AG04449 (cell line): ENCODE measurements at regions not wholly inside any gene's neighbourhood (a gene's known extent, or its start where the extent isn't known, plus 50 kb on each side); places are given as distances from the start of the nearest gene placed in this dataset.

Source experiments
- CTCF ChIA-PET: fragments of 350-600 bp; formaldehyde crosslinking; extraction: SDS; loops from one replicate; lab custom pipeline; 2021; ENCODE audit warnings: antibody characterized with exemption; lab: Yijun Ruan, JAX
- POLR2A ChIA-PET: fragments of 400-600, 350-600 bp; formaldehyde crosslinking; extraction: SDS; loops from one replicate; lab custom pipeline; 2020; ENCODE audit warnings: antibody characterized with exemption, inconsistent platforms; lab: Yijun Ruan, JAX
- DNase-seq: peaks from one replicate; pipeline ENCODE4 v3.0.0-alpha.2; 2010; ENCODE audit warnings: low read depth, low spot score
- H3K4me3 ChIP-seq: 2 replicates; pipeline ENCODE4 v1.5.1; 2011; ENCODE audit warnings: low read depth, mild to moderate bottlenecking, control low read depth, low read length
- TF ChIP-seq, protein P1 (sequence below): IDR thresholded peaks from one replicate; pipeline ENCODE4 v1.5.1; 2011; ENCODE audit warnings: mild to moderate bottlenecking, moderate library complexity, low read length, control low read depth, inconsistent platforms; ENCODE audit not compliant: insufficient read depth; ENCODE audit errors: missing control alignments

DNA sequence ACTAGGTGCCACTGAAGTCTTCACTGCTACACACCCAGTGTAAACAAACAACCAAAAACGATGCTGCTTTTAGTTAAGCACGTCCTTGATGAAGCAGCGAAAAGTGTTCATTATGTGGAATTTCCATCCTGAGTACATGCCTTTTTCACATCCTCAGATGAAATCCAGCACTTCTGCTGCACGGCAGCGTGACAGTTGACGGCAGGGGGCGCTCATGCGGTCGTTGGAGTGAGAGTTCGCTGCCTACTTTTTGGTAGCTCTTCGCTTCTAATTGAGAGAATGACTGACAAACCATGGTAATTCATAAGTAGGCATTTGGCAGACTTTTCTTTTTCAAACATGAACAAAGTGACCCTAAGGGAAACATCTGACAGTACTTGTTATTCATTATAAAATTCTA lies 1124.9 kb downstream of the EFNB2 start:
- CTCF ChIA-PET: interaction anchor here (0.8 to 1.4 kb wide), 6 partner anchors 10 to 1120 kb away, joined by 3 to 5 read pairs (median 3); no protein-coding TSS in a partner anchor
- DNase-seq: no peak
- H3K4me3 ChIP-seq: no peak overlapping the region
- TF ChIP-seq, protein P1, sequence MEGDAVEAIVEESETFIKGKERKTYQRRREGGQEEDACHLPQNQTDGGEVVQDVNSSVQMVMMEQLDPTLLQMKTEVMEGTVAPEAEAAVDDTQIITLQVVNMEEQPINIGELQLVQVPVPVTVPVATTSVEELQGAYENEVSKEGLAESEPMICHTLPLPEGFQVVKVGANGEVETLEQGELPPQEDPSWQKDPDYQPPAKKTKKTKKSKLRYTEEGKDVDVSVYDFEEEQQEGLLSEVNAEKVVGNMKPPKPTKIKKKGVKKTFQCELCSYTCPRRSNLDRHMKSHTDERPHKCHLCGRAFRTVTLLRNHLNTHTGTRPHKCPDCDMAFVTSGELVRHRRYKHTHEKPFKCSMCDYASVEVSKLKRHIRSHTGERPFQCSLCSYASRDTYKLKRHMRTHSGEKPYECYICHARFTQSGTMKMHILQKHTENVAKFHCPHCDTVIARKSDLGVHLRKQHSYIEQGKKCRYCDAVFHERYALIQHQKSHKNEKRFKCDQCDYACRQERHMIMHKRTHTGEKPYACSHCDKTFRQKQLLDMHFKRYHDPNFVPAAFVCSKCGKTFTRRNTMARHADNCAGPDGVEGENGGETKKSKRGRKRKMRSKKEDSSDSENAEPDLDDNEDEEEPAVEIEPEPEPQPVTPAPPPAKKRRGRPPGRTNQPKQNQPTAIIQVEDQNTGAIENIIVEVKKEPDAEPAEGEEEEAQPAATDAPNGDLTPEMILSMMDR: peak; percentile 40
- POLR2A ChIA-PET: no interaction called here

DNA sequence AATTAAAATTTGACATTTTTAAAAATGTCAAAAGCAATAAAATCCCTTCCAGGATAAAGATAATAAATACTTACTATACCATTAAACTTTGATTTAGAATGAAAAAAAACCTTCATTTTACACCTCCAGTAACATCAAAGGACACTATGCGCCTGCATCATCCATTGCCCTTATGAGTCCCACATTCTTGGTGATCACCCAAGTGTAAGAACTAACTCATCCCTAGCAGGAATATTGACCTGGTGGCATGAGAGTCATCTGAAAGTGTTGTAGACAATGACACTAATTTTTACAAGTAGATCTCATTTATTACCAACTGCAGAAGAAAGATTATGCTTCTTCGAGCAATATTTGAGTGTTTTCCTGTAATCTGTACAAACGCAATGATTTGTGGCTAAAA lies 1128.9 kb downstream of the EFNB2 start:
- TF ChIP-seq, protein P1: no peak
- CTCF ChIA-PET: no interaction called here
- POLR2A ChIA-PET: no interaction called here
- DNase-seq: no peak
- no peak overlapping the region for H3K4me3 ChIP-seq

DNA sequence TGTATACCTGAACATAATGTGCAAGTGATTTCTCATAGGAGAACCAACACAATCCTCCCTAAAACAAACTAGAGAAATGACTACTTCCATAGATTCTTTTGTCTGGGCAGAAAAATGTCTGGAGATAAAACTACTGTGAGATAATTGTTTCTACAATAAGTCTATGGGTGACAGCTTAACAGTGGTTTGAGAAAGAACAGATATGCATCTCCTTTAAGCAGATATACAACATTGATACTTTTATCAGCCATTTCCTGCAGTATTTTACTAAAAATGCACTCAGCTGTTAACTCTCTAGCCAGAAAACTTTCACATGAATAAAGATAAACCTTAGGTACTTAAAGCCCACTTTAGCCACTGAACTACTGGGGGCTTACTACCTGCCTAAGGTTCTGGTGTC lies 1132.4 kb downstream of the EFNB2 start:
- no peak for DNase-seq
- ChIA-PET CTCF (no interaction called here), POLR2A (no interaction called here)
- TF ChIP-seq, protein P1: no peak
- H3K4me3 ChIP-seq: no peak overlapping the region

DNA sequence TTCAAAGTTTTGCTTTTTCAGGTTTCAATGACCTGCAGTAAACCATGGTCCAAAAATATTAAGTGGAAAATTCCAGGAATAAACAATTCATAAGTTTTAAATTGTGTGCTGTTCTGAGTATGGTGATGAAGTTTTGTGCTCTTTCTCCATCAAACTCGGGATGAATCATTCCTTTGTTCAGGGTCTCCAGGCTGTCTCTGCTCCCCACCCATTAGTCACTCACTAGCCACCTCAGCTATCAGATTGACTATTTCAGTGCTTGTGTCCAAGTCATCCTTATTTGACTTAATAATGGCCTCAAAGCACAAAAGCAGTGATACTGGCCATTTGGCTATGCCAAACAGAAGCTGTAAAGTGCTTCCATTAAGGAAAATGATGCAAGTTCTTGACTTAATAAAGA lies 1140.4 kb downstream of the EFNB2 start:
- TF ChIP-seq, protein P1: no peak
- H3K4me3 ChIP-seq: no peak overlapping the region
- CTCF ChIA-PET: no interaction called here
- DNase-seq: no peak
- POLR2A ChIA-PET: no interaction called here

DNA sequence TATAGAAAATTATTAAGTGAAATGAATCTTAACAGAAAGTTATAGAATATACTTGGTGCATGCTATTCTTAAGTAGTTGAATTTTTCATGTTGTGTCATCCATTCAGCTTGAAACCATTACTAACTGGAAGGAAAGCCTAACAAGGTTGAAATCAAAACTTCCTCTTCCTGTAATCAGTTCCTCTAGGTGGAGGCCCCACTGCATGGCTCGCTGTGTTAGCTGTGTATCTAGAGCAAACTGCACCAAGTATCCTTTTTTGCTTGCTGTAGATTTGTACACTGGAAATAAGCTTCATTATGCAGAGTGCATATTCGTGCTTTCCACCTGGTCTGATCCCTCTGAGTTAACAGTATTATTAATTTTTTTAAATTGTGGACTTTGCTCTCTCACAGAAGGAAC lies 1146.1 kb downstream of the EFNB2 start:
- TF ChIP-seq, protein P1: no peak
- ChIA-PET CTCF (interaction anchor here (0.6 kb wide), 1 partner anchor 45 kb away, joined by 3 read pairs; no protein-coding TSS in a partner anchor), POLR2A (no interaction called here)
- DNase-seq: no peak
- H3K4me3 ChIP-seq: no peak overlapping the region

GRCh38 chr13:105377452-105377851 lies 1158.0 kb downstream of the EFNB2 start:
- CTCF ChIA-PET: no interaction called here
- POLR2A ChIA-PET: no interaction called here
- TF ChIP-seq, protein P1: no peak
- no peak for DNase-seq
- H3K4me3 ChIP-seq: no peak overlapping the region
